GM12878 (cell line): ENCODE measurements at regions not wholly inside any gene's neighbourhood (a gene's known extent, or its start where the extent isn't known, plus 50 kb on each side); places are given as distances from the start of the nearest gene placed in this dataset.

ENCODE experiments used
- MYC ChIP-seq: IDR thresholded peaks from 2 replicates; pipeline ENCODE4 v1.6.1; 2011; ENCODE audit warnings: mild to moderate bottlenecking, low read length, moderate library complexity, inconsistent platforms; ENCODE audit not compliant: insufficient read depth, insufficient replicate concordance, insufficient read length, severe bottlenecking
- NR2C2 ChIP-seq: IDR thresholded peaks from 2 replicates; pipeline ENCODE4 v1.6.1; 2011; ENCODE audit warnings: borderline replicate concordance, low read depth; ENCODE audit not compliant: control insufficient read depth, insufficient read length
- SMC3 ChIP-seq: IDR thresholded peaks from 2 replicates; pipeline ENCODE4 v1.6.1; 2011; ENCODE audit warnings: low read length, improper control_type of control experiment, borderline replicate concordance
- SREBF1 ChIP-seq: IDR thresholded peaks from 2 replicates; pipeline ENCODE4 v1.6.1; 2012; ENCODE audit warnings: mild to moderate bottlenecking, low read length
- ZNF274 ChIP-seq: IDR thresholded peaks from one replicate; pipeline ENCODE4 v1.8.0; 2011; ENCODE audit not compliant: insufficient read length, insufficient read depth

DNA sequence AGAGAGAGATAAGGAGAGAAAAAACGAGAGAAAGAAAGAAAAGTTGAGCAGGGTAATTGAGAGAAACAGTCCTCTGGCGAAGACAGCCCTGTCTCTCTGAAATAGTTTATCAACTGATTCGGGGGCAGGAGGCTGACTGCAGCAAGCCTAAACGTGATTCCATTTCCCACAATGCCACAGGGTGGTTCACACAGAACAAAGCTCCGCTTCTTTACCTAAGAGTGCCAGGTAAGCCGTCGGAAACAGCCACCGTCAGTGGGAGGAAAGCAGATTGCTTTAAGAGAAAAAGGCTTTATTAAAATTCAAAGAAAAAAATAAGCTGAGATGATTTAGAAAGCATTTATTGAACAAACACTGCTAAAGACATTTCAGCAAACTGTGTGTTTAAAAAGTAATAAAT lies 271.4 kb upstream of the POU3F3 start:
- TF ChIP-seq SREBF1 (no peak), ZNF274 (no peak), NR2C2 (no peak), SMC3 (no peak), MYC (no peak)
